CD4-positive, CD25-positive, alpha-beta regulatory T cell (primary cell): ENCODE measurements at regions not wholly inside any gene's neighbourhood (a gene's known extent, or its start where the extent isn't known, plus 50 kb on each side); places are given as distances from the start of the nearest gene placed in this dataset.
"Not testable (repeated sequence)": the region's sequence is repeated elsewhere in the genome, so short reads cannot be mapped to it uniquely, and the experiment has no call there.

Experiments
- ATAC-seq, 2 donors: fragments of 150-1000 bp; cut with Tn5 transposase; one replicate each; pipeline ENCODE4 v1.10.0; 2021; ENCODE audit warnings: low read depth in 2 of 2, moderate number of reproducible peaks in 2 of 2, moderate library complexity in 1 of 2
- DNase-seq, 3 donors: peaks; one replicate each; pipeline versions ENCODE4 v3.0.0 to v3.0.0-alpha.2; 2012 to 2022; ENCODE audit warnings: mixed read lengths in 1 of 3
- H3K27ac ChIP-seq: one replicate; pipeline ENCODE4 v1.7.0; 2013; ENCODE audit warnings: mild to moderate bottlenecking, low read length; ENCODE audit not compliant: insufficient read depth, poor library complexity, severe bottlenecking
- H3K27me3 ChIP-seq: one replicate; pipeline ENCODE4 v1.7.0; 2013; ENCODE audit warnings: low read length; ENCODE audit not compliant: control insufficient read depth, insufficient read depth
- H3K36me3 ChIP-seq: one replicate; pipeline ENCODE4 v1.7.0; 2013; ENCODE audit warnings: mild to moderate bottlenecking, low read length, moderate library complexity; ENCODE audit not compliant: control insufficient read depth, insufficient read depth
- H3K4me1 ChIP-seq: 2 replicates; pipeline ENCODE4 v1.7.0; 2013; ENCODE audit warnings: mild to moderate bottlenecking, low read length; ENCODE audit not compliant: insufficient read depth, control insufficient read depth, poor library complexity, severe bottlenecking
- H3K4me3 ChIP-seq: one replicate; pipeline ENCODE4 v1.7.0; 2013; ENCODE audit warnings: low read depth, mild to moderate bottlenecking, low read length, moderate library complexity
- H3K9me3 ChIP-seq, 2 experiments: 1 replicate in 1 of 2; 2 replicates in 1 of 2; pipeline ENCODE4 v1.7.0; 2013; ENCODE audit warnings: low read length in 2 of 2, mild to moderate bottlenecking in 1 of 2, moderate library complexity in 1 of 2; ENCODE audit not compliant: control insufficient read depth in 2 of 2
- H3K27ac Mint-ChIP-seq, 3 donors: one replicate each; pipeline ENCODE4 v1.8.0; 2020 to 2022; ENCODE audit warnings: mild to moderate bottlenecking in 3 of 3, mixed read lengths in 3 of 3, moderate library complexity in 2 of 3
- H3K27me3 Mint-ChIP-seq: one replicate; pipeline ENCODE4 v1.8.0; 2022; ENCODE audit warnings: mild to moderate bottlenecking, mixed read lengths
- H3K36me3 Mint-ChIP-seq: one replicate; pipeline ENCODE4 v1.8.0; 2020; ENCODE audit warnings: mixed read lengths
- H3K4me1 Mint-ChIP-seq, 4 donors: one replicate each; pipeline ENCODE4 v1.8.0; 2020 to 2022; ENCODE audit warnings: mixed read lengths in 4 of 4, mild to moderate bottlenecking in 1 of 4
- H3K4me3 Mint-ChIP-seq, 4 donors: one replicate each; pipeline ENCODE4 v1.8.0; 2020 to 2022; ENCODE audit warnings: mild to moderate bottlenecking in 4 of 4, mixed read lengths in 4 of 4, moderate library complexity in 3 of 4
- H3K9me3 Mint-ChIP-seq, 7 donors: one replicate each; pipeline ENCODE4 v1.8.0; 2020 to 2022; ENCODE audit warnings: mixed read lengths in 7 of 7, mild to moderate bottlenecking in 3 of 7, moderate library complexity in 2 of 7

- not testable (repeated sequence) for H3K4me1 ChIP-seq, H3K36me3 Mint-ChIP-seq, ATAC-seq, H3K27ac Mint-ChIP-seq, H3K27me3 ChIP-seq, H3K9me3 Mint-ChIP-seq, H3K27ac ChIP-seq, H3K27me3 Mint-ChIP-seq, H3K4me3 ChIP-seq, H3K9me3 ChIP-seq, H3K4me1 Mint-ChIP-seq, DNase-seq, H3K4me3 Mint-ChIP-seq, H3K36me3 ChIP-seq
Measured at GRCh38 chr7:65213260-65213659, 160.4 kb upstream of the ZNF92 start.

DNA sequence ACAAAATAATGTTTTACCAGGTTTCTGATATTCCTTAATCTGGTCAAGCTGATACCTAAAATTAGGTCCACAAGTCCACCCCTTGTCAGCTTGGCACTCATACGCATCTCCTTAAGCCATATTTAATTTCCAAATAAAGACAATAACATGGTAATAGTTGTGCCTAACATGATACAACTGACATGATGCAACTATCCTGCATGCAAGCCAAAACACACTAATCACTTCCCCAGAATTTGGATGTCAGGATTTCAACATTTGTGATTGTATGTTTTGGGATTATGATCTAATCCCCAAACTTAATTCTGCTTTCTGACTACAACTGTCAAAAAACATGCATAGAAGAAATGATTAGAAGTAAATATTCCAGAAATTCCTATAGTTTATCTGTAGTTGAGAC lies 174.4 kb upstream of the ZNF92 start:
- not testable (repeated sequence) for H3K4me1 ChIP-seq, ATAC-seq, H3K36me3 ChIP-seq, H3K9me3 Mint-ChIP-seq, H3K27ac ChIP-seq, H3K36me3 Mint-ChIP-seq, H3K9me3 ChIP-seq, H3K4me1 Mint-ChIP-seq, H3K27ac Mint-ChIP-seq, H3K4me3 ChIP-seq, H3K27me3 Mint-ChIP-seq, DNase-seq, H3K4me3 Mint-ChIP-seq, H3K27me3 ChIP-seq

GRCh38 chr7:65193334-65194058 lies 180.2 kb upstream of the ZNF92 start:
- not testable (repeated sequence) for H3K27me3 Mint-ChIP-seq, H3K4me1 ChIP-seq, H3K27me3 ChIP-seq, H3K4me3 ChIP-seq, H3K4me3 Mint-ChIP-seq, ATAC-seq, DNase-seq, H3K27ac ChIP-seq, H3K4me1 Mint-ChIP-seq, H3K9me3 Mint-ChIP-seq, H3K36me3 Mint-ChIP-seq, H3K9me3 ChIP-seq, H3K27ac Mint-ChIP-seq, H3K36me3 ChIP-seq

GRCh38 chr7:65177041-65177440 lies 170.6 kb upstream of the ERV3-1 start:
- not testable (repeated sequence) for DNase-seq, H3K27me3 ChIP-seq, H3K4me1 Mint-ChIP-seq, H3K36me3 Mint-ChIP-seq, H3K36me3 ChIP-seq, ATAC-seq, H3K4me3 ChIP-seq, H3K27ac ChIP-seq, H3K27me3 Mint-ChIP-seq, H3K27ac Mint-ChIP-seq, H3K9me3 Mint-ChIP-seq, H3K9me3 ChIP-seq, H3K4me1 ChIP-seq, H3K4me3 Mint-ChIP-seq

DNA sequence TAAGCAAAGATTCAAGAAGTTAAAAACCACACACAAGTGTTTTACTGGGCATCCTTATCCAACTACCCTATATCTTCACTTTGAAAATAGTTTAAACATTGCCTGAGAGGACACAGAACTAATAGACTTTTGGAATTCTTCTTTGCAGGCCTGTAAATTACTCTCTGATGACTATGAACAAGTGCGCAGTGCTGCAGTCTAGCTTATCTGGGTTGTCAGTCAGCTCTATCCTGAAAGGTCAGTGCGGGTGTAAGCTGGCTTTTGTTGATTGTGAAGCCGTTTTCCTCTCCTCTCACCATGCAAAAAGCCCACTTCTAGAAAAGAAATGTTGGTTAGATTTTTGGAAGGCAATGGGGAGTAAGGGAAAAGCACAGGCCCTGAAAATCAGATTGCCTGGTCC lies 143.6 kb upstream of the ERV3-1 start:
- not testable (repeated sequence) for H3K4me1 Mint-ChIP-seq, H3K36me3 Mint-ChIP-seq, DNase-seq, H3K4me1 ChIP-seq, H3K9me3 Mint-ChIP-seq, H3K36me3 ChIP-seq, H3K4me3 Mint-ChIP-seq, H3K4me3 ChIP-seq, H3K27ac Mint-ChIP-seq, H3K27ac ChIP-seq, ATAC-seq, H3K9me3 ChIP-seq, H3K27me3 Mint-ChIP-seq, H3K27me3 ChIP-seq

GRCh38 chr7:65146118-65146914 lies 139.8 kb upstream of the ERV3-1 start:
- not testable (repeated sequence) for H3K36me3 ChIP-seq, H3K36me3 Mint-ChIP-seq, H3K9me3 ChIP-seq, H3K4me1 Mint-ChIP-seq, H3K4me1 ChIP-seq, ATAC-seq, DNase-seq, H3K9me3 Mint-ChIP-seq, H3K27me3 Mint-ChIP-seq, H3K4me3 ChIP-seq, H3K27ac ChIP-seq, H3K4me3 Mint-ChIP-seq, H3K27ac Mint-ChIP-seq, H3K27me3 ChIP-seq

GRCh38 chr7:65145710-65146109 lies 139.2 kb upstream of the ERV3-1 start:
- H3K4me3 ChIP-seq, H3K4me1 ChIP-seq, H3K27ac ChIP-seq, H3K4me3 Mint-ChIP-seq, H3K9me3 ChIP-seq, H3K27me3 ChIP-seq, H3K27me3 Mint-ChIP-seq, ATAC-seq, DNase-seq, H3K27ac Mint-ChIP-seq, H3K36me3 ChIP-seq, H3K36me3 Mint-ChIP-seq, H3K4me1 Mint-ChIP-seq, H3K9me3 Mint-ChIP-seq: not testable (repeated sequence)

DNA sequence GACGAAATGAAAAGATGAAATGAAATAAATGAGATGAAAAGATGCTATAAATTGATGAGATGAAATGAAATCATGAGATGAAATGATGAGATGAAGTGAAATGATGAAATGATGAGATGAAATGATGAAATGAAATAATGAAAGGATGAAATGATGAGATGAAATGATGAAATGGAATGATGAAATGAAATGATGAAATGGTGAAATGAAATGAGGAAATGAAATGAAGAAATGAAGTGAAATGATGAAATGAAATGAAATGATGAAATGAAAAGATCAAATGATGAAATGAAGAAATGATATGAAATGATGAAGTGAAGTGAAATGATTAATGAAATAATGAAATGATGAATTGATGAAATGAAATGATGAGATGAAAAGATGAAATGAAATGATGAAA lies 138.5 kb upstream of the ERV3-1 start:
- H3K27me3 Mint-ChIP-seq, H3K27ac Mint-ChIP-seq, H3K9me3 ChIP-seq, H3K4me1 ChIP-seq, H3K4me3 ChIP-seq, H3K4me1 Mint-ChIP-seq, H3K36me3 ChIP-seq, H3K27ac ChIP-seq, ATAC-seq, DNase-seq, H3K27me3 ChIP-seq, H3K4me3 Mint-ChIP-seq, H3K36me3 Mint-ChIP-seq, H3K9me3 Mint-ChIP-seq: not testable (repeated sequence)
